Spinal cord (tissue), 9 donors: ENCODE measurements at regions not wholly inside any gene's neighbourhood (a gene's known extent, or its start where the extent isn't known, plus 50 kb on each side); places are given as distances from the start of the nearest gene placed in this dataset.
"Not testable (repeated sequence)": the region's sequence is repeated elsewhere in the genome, so short reads cannot be mapped to it uniquely, and the experiment has no call there.

Experiments
- DNase-seq, 6 donors: peaks; one replicate each; pipeline versions ENCODE4 v3.0.0 to v3.0.0-alpha.2; 2013 to 2015; ENCODE audit warnings: low spot score in 6 of 6, low read depth in 4 of 6
- H3K27ac ChIP-seq: one replicate; pipeline ENCODE4 v1.5.1; 2013; ENCODE audit warnings: low read depth, low read length, control low read depth
- H3K27me3 ChIP-seq: one replicate; pipeline ENCODE4 v1.6.1; 2013; ENCODE audit warnings: low read length; ENCODE audit not compliant: control insufficient read depth, insufficient read depth
- H3K36me3 ChIP-seq: one replicate; pipeline ENCODE4 v1.6.1; 2013; ENCODE audit warnings: low read length; ENCODE audit not compliant: control insufficient read depth, insufficient read depth
- H3K4me1 ChIP-seq: one replicate; pipeline ENCODE4 v1.6.1; 2013; ENCODE audit warnings: low read length; ENCODE audit not compliant: control insufficient read depth, insufficient read depth
- H3K4me3 ChIP-seq: one replicate; pipeline ENCODE4 v1.5.1; 2013; ENCODE audit warnings: low read depth, low read length, control low read depth
- H3K9me3 ChIP-seq: one replicate; pipeline ENCODE4 v1.6.1; 2013; ENCODE audit warnings: low read length; ENCODE audit not compliant: control insufficient read depth, insufficient read depth
- WGBS: methylation state at CpG from one replicate; pipeline ENCODE4 v1.1.5; 2013; ENCODE audit warnings: missing lambda C conversion rate; ENCODE audit not compliant: insufficient coverage; 5-methylcytosine and 5-hydroxymethylcytosine counted together
- donor health status: healthy.

- 80% methylated on average over 1 of the region's 2 CpGs for WGBS
- Histone ChIP-seq H3K9me3 (peaks cover 2% of the 10 kb centered on the region), H3K27me3 (no peaks in the 10 kb centered on the region), H3K36me3 (no peaks in the 10 kb centered on the region), H3K4me3 (no peak overlapping the region), H3K27ac (no peak overlapping the region), H3K4me1 (no peaks in the 10 kb centered on the region)
- no peak for DNase-seq
Measured at GRCh38 chr21:28309596-28309995, 683.1 kb downstream of the LTN1 start.

GRCh38 chr21:28308516-28308915 lies 684.2 kb downstream of the LTN1 start:
- Histone ChIP-seq H3K9me3 (peaks cover 2% of the 10 kb centered on the region), H3K36me3 (no peaks in the 10 kb centered on the region), H3K4me3 (no peak overlapping the region), H3K4me1 (no peaks in the 10 kb centered on the region), H3K27ac (no peak overlapping the region), H3K27me3 (no peaks in the 10 kb centered on the region)
- no peak for DNase-seq
- WGBS, result no CpG with 5 or more reads among the region's 1 CpG

GRCh38 chr21:28299946-28300345 lies 692.7 kb downstream of the LTN1 start:
- Histone ChIP-seq H3K27ac (no peak overlapping the region), H3K27me3 (no peaks in the 10 kb centered on the region), H3K4me1 (no peaks in the 10 kb centered on the region), H3K9me3 (no peaks in the 10 kb centered on the region), H3K36me3 (no peaks in the 10 kb centered on the region), H3K4me3 (no peak overlapping the region)
- no peak for DNase-seq

- no peaks in the 10 kb centered on the region for H3K36me3 ChIP-seq
- no peaks in the 10 kb centered on the region for H3K9me3 ChIP-seq
- no peaks in the 10 kb centered on the region for H3K27me3 ChIP-seq
- no peak overlapping the region for H3K4me3 ChIP-seq
- H3K4me1 ChIP-seq, result no peaks in the 10 kb centered on the region
- no peak overlapping the region for H3K27ac ChIP-seq
- no peak for DNase-seq
Measured at GRCh38 chr21:28298251-28298672, 694.4 kb downstream of the LTN1 start.

GRCh38 chr21:28294051-28294450 lies 698.6 kb downstream of the LTN1 start:
- Histone ChIP-seq H3K27ac (no peak overlapping the region), H3K27me3 (no peaks in the 10 kb centered on the region), H3K4me1 (no peaks in the 10 kb centered on the region), H3K36me3 (no peaks in the 10 kb centered on the region), H3K9me3 (peaks cover 2% of the 10 kb centered on the region), H3K4me3 (no peak overlapping the region)
- DNase-seq, result no peak
- WGBS, result no CpG with 5 or more reads among the region's 1 CpG

- Histone ChIP-seq H3K27ac (no peak overlapping the region), H3K27me3 (no peaks in the 10 kb centered on the region), H3K36me3 (no peaks in the 10 kb centered on the region), H3K4me3 (no peak overlapping the region), H3K4me1 (no peaks in the 10 kb centered on the region), H3K9me3 (no peaks in the 10 kb centered on the region)
- no CpG with 5 or more reads among the region's 4 CpGs for WGBS
- DNase-seq, result peak in 2 of 6 donors; percentile 30 to 57
Measured at GRCh38 chr21:28283641-28284490, 708.8 kb downstream of the LTN1 start.

GRCh38 chr21:28282833-28283232 lies 709.8 kb downstream of the LTN1 start:
- H3K27me3 ChIP-seq, result no peaks in the 10 kb centered on the region
- no CpG with 5 or more reads among the region's 5 CpGs for WGBS
- H3K9me3 ChIP-seq, result no peaks in the 10 kb centered on the region
- DNase-seq, result peak in 1 of 6 donors; percentile 6
- no peaks in the 10 kb centered on the region for H3K4me1 ChIP-seq
- no peak overlapping the region for H3K27ac ChIP-seq
- no peak overlapping the region for H3K4me3 ChIP-seq
- H3K36me3 ChIP-seq, result no peaks in the 10 kb centered on the region

- H3K4me3 ChIP-seq, H3K9me3 ChIP-seq, H3K4me1 ChIP-seq, H3K36me3 ChIP-seq, H3K27ac ChIP-seq, H3K27me3 ChIP-seq, DNase-seq: not testable (repeated sequence)
- WGBS, result no CpG with 5 or more reads among the region's 3 CpGs
Measured at GRCh38 chr21:28281357-28281756, 711.3 kb downstream of the LTN1 start.

GRCh38 chr21:28280611-28281010 lies 712.1 kb downstream of the LTN1 start:
- Histone ChIP-seq H3K4me1 (no peaks in the 10 kb centered on the region), H3K27ac (no peak overlapping the region), H3K36me3 (no peaks in the 10 kb centered on the region), H3K27me3 (no peaks in the 10 kb centered on the region), H3K9me3 (no peaks in the 10 kb centered on the region), H3K4me3 (no peak overlapping the region)
- no peak for DNase-seq

GRCh38 chr21:28277324-28277723 lies 715.4 kb downstream of the LTN1 start:
- Histone ChIP-seq H3K27ac (no peak overlapping the region), H3K9me3 (no peaks in the 10 kb centered on the region), H3K4me3 (no peak overlapping the region), H3K36me3 (no peaks in the 10 kb centered on the region), H3K4me1 (no peaks in the 10 kb centered on the region), H3K27me3 (no peaks in the 10 kb centered on the region)
- WGBS, result 100% methylated on average over 1 of the region's 1 CpG
- no peak for DNase-seq
